Ramos (cell line): ENCODE measurements at regions not wholly inside any gene's neighbourhood (a gene's known extent, or its start where the extent isn't known, plus 50 kb on each side); places are given as distances from the start of the nearest gene placed in this dataset.

ENCODE experiments used
- in situ Hi-C: fragments of 300-500 bp; cut with MboI; formaldehyde crosslinking; loops from one replicate; pipeline ENCODE4 v1.14.3; 2022; ENCODE audit warnings: low sequenced_read_pairs; ENCODE audit not compliant: unreplicated experiment

DNA sequence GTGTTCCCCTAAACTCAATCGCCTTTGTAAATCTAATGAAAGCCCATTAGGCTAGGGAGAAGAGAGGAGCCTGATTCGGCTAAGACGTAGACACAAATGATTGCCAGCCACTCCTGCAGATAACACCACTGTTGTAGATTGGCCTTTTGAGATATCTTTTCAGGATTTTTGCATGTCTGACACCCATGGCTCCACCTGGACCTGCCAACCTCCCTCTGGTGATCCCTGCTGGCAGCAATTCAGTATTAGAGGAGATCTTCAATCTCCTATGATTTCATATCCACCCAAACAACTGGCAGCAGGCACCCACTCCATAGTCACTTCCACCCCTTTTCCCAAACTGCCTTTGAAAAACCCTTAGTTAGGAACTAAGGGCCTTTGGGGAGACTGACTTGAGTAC lies 191.9 kb upstream of the UBL3 start:
- in situ Hi-C loops = no loop called here

DNA sequence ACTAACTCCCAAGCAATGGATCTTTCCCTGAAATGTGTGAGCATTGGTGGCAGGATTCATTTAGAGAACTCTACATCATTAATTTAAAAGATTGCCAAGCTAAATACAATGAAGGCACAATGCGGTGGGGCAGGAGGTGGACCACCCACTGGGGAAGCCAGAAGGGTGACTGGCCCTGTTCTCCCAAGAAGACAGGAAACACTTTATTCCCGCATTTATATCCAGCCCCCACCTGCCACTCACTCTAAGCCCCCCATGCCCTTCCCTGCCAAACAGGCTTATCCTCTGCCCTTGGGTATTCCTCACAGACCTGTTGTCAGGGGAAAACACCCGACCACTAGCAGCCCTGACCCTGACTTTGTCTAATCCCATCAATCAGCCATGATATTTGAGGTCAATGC lies 189.1 kb upstream of the UBL3 start:
- in situ Hi-C loops = no loop called here

- in situ Hi-C loops = no loop called here
Observed at GRCh38 chr13:30038884-30039283, 188.5 kb upstream of the UBL3 start.

GRCh38 chr13:30037766-30038165 lies 187.3 kb upstream of the UBL3 start:
- in situ Hi-C loops = no loop called here

GRCh38 chr13:30037306-30037705 lies 186.9 kb upstream of the UBL3 start:
- in situ Hi-C loops = no loop called here

DNA sequence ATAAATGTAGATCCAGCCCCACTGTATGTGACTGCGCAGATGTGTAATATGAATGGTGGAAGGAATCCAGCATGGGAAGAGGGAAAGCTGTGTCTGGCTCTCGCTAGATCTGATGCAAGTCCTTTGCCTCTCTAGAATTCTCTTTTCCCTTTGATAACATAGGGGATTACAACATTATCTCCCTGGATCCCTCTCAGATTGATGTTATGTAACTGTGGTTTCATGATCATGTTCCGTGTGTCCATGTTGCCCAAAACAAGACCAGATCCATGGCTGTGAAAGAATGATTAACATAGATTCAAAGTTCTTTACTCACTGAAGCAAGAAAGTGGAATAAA lies 184.0 kb upstream of the UBL3 start:
- in situ Hi-C loops = no loop called here

GRCh38 chr13:30033681-30034457 lies 183.5 kb upstream of the UBL3 start:
- in situ Hi-C loops = no loop called here

- in situ Hi-C loops = no loop called here
Observed at GRCh38 chr13:30032263-30032662, 181.8 kb upstream of the UBL3 start.

DNA sequence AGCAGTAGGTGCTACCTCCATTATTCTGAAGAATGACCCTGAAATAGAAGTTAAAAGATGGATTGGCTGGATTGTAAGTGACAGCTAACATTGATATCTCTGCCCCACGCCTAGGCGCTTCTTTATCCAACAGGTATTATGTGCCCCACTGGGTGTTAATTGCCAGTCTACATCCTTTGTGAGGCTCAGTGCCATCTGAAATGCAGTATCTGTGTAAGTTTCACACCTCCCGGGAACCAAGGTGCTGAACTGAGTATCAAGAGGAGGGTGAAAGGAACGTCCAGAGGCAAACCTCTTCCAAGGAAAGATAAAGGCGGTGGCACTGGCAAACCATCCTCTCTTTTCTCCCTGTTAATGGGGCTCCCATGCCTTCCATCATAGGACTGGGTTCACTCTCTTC lies 181.1 kb upstream of the UBL3 start:
- in situ Hi-C loops = no loop called here

- in situ Hi-C loops = no loop called here
Observed at GRCh38 chr13:30030141-30030750, 179.8 kb upstream of the UBL3 start.

DNA sequence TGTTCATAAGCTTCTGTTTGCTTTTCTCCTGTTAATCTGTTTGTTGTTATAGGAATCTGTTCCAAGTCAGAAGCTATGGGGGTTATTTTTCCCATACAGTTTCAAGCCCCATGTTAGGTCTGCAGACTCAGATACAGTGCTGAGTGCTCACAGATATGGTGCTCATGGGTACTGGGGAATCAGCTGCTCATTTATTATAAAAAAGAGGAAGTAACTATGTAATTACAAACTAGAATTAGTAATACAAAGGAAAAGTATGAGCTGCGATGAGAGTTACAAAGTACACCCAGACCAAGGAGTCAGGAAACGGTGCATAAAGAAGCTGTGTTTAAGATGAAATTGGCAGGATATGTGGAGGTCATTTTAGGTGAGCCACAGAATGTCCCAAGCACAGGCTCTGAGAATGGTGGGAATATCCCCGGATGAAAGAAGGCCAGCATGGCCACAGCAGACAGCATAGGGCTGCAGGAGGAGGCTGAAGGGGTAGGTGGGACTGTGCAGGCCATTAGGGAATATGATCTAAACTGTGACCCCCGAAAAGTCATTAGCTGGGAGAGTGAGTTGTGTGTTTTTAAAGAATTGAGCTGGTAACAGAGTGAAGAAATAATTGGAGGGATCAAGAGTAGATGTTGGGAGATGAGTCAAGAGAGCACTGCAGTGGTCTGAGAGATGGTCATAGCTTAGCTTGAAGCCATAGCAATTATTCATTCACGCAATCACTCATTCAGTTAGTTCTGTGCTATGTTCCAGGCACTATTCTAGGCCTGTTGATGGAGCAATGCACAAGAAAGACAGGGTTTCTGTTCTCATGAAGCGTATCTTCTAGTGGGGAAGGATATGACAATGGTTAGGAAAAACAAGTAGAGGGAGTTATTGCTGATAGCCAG lies 177.4 kb upstream of the UBL3 start:
- in situ Hi-C loops = no loop called here

GRCh38 chr13:30026909-30027308 lies 176.5 kb upstream of the UBL3 start:
- in situ Hi-C loops = no loop called here

- in situ Hi-C loops = no loop called here
Observed at GRCh38 chr13:30026093-30026492, 175.7 kb upstream of the UBL3 start.

DNA sequence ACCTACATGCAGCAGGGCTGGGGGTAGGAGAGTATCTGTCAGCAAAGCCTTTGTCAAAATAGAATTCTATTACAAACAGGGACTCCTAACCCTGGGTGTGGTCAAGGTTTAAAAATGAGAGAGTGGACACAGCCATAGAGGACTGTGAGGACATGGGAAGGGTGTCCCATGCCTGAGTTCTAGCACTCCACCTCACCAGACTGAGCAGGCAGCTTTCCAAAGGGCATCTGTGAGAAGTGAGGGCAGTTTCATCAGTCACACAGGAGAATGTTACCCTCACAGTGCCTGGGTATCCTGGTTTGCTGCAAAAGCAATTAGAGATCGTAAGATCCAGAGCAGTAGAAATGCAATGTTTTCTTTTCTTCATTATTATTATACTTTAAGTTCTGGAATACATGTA lies 174.9 kb upstream of the UBL3 start:
- in situ Hi-C loops = no loop called here

GRCh38 chr13:30024125-30024865 lies 173.9 kb upstream of the UBL3 start:
- in situ Hi-C loops = no loop called here

GRCh38 chr13:30023196-30023895 lies 172.9 kb upstream of the UBL3 start:
- in situ Hi-C loops = no loop called here

DNA sequence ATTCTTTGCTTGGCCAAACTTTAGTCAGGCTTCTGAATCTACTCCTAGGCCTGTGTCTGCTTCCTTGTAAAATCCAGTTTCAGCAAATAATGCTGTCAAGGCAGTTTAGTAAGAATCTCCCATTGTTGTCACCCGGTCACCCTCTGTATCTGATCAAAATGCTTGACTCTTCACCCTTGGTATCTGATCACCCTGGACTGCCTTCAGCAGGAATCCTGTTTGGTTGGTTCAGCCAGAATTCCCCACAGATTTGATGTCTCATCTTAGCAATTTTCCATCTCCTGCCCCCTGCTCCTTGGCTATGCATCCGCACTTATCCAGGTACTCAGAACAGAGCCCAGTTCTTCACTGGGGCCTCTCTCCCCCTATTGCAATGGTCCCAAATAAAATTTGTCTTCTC lies 172.4 kb upstream of the UBL3 start:
- in situ Hi-C loops = no loop called here

- in situ Hi-C loops = no loop called here
Observed at GRCh38 chr13:30022256-30022655, 171.8 kb upstream of the UBL3 start.

- in situ Hi-C loops = no loop called here
Observed at GRCh38 chr13:30021611-30022010, 171.2 kb upstream of the UBL3 start.

- in situ Hi-C loops = no loop called here
Observed at GRCh38 chr13:30020726-30021312, 170.4 kb upstream of the UBL3 start.
